Left forelimb (tissue), 1 donor: ENCODE measurements at regions not wholly inside any gene's neighbourhood (a gene's known extent, or its start where the extent isn't known, plus 50 kb on each side); places are given as distances from the start of the nearest gene placed in this dataset.

Source experiments
- DNase-seq: peaks from one replicate; pipeline ENCODE4 v3.0.0-alpha.2; 2018; ENCODE audit warnings: low spot score

- no peak for DNase-seq
These were observed 101.9 kb downstream of the GAS2L3 start for GRCh38 chr12:100675432-100675831.

DNA sequence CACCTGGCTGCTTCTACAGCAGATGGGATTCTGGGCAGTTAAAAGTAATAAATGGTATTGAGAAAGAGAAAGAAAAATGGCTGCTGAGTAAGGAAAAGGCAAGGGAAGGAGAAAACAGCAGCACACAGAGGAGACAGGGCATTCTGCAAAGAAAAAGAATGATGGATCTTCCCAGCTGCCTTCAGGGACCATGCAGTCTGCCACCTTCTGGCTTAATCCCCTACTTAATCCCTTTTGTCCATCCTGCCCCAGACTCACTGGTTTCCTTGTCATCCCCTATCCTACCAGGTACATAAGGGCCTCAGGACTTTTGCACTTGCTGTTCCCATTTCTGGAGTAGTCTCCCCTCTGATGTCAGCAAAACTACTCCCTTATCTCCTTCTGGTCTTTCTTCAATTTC is 107.6 kb downstream of the GAS2L3 start:
- DNase-seq: no peak

DNA sequence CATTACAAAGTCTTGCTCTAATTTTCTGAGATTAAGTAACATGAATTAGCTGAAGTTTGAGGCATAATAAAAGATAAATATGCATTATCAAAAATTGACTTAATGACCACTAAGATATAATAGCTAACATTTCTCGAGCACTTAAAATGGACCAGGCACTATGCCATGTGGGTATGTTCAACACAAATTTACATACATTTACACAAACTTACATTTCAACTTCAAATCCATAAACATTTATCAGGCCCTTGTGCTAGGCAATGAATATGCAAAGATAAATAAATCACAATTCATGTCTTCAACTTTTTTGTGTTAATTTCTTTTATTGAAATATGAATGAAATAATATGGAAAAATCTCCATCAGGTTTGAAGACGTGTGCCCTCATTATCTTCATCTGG is 108.7 kb downstream of the GAS2L3 start:
- DNase-seq: no peak

DNA sequence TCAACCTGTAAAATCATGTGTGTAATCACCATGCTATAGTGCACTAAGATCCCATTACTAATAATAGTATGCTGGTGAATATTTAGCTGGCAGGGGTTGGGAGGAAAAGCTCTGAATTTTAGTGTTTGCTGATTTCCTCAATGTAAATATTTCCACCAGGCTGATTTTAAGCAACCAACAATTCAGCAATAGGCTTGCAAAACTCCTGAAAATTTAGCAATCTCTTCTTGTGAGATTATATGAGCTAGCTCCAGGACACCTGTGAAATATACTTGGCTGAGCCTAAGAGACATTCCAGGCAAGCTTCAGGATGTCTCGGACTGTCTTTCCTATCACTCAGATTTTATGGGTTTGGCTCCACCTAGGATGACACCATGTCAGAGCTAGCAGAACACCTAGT is 106.9 kb upstream of the ANO4 start:
- no peak for DNase-seq

DNA sequence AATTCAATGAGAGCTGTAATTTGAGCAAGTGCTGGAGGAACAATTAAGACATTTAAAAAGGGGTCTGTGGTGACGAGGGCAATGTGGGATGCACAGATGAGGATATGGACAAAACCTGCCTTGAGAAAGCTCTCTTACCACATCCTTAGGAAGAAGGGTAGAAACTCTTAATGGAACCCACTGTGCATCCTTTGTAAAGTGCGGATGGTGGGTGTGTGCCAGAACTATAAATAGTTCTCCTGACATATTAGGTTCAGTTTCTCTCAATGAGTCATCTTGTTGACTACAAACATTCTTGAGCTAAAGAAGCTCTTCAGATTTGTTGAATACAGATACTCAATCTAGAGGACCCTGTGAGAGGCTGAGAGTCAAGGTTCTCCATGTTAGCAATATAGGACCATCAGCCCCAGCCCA is 106.1 kb upstream of the ANO4 start:
- no peak for DNase-seq

DNA sequence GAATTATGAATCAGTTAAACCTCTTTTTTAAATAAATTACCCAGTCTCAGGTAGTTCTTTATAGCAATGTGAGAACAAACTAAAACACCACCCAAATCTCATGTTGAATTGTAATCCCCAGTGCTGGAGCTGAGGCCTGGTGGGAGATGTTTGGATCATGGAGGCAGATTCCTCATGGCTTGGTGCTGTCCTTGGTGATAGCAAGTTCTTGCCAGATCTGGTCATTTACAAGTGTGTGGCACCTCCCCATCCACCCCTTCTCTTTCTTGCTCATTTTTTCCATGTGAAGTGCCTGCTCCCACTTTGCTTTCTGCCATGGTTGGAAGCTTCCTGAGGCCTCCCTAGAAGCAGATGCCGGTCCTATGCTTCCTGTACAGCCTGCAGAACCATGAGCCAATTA is 102.1 kb upstream of the ANO4 start:
- no peak for DNase-seq

DNA sequence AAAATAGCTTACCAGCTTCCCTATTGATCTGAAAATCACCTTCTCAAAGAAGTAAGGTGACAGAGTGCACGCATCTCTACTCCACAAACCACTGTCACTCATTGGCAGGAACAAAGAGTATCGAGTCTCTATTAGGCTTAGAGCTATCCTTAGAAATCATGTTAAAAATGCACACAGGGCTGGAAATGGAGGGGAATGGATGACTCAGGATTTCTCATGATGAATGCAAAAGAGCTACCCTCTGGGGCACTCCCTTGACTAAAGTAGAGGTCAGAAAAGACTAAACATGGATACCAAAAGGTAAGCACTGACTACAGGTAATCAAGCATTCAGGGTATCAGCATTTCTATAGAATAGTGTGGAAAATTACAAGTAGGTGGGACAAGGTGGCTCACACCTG is 96.1 kb upstream of the ANO4 start:
- DNase-seq: no peak

DNA sequence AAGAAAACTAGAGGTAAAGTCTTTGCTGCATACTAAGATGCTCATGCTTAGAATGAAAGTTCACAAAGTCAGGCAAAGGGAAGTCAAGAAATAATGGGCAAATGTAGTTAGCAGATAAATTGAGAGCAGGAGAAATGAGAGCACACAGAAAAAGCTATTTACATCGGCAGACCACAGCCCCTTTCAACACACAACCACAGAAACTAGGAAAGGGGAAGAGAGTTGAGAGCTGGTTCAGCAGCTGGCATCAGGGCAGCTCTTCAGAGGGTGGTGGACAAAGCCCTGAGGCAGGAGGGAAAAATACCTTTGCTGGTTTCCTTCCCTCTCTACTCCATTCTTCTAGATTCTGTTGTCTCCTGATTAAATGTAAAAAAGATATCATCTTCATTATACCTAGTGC is 95.4 kb upstream of the ANO4 start:
- DNase-seq: no peak

- DNase-seq: no peak
These were observed 91.2 kb upstream of the ANO4 start for GRCh38 chr12:100703337-100703736.

GRCh38 chr12:100703868-100704267 is 90.7 kb upstream of the ANO4 start:
- DNase-seq: no peak

GRCh38 chr12:100706033-100706432 is 88.5 kb upstream of the ANO4 start:
- DNase-seq: no peak

GRCh38 chr12:100708591-100708990 is 86.0 kb upstream of the ANO4 start:
- DNase-seq: no peak

DNA sequence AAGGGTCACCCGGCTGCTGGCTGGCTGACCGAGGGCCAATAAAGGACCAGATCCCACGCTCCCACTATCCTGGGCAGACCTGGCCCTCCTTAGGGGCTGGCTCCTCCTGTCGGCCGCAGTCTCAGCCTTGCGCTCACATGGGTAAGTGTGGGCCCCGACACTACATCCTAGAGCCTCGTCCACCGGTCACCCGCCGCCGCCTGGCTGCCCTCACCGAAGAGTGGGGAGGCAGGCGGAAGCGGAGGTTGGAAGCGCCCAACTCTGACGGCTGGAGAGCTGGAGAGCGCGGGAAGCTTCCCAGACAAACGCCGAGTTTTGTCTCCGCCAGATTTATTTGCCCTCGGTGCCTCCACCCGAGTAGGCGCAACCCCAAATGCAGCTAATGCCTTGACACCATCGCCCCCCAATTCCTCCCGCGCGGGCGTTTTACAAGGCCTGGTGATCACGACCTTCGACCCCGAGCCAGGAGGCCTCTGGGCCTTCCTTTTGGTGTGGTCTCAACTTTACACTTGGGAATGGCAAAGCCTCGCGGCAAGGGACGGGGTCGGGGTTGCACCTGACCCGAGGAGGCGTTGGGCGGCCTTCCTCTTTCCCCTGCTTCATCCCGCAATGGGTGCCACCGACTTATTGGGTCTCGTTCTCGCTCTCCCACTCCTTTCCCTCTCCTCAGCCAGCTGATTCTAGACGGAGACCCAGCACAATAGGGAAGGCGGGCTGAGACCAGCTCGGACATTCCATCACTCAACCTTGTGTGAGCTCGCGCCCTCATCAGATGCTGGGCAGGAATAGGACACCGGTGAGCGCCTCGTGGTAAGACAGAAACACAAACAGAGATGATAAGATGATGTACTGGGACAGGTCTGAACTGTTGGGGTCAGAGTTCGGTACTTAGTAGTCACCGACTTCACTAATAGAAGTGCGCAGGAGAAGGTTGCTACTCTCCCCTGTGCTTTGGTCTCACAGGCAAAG is 78.3 kb upstream of the ANO4 start:
- peak; percentile 63 for DNase-seq

GRCh38 chr12:100716945-100717732 is 77.4 kb upstream of the ANO4 start:
- DNase-seq: peak; percentile 64

- DNase-seq: no peak
These were observed 76.9 kb upstream of the ANO4 start for GRCh38 chr12:100717733-100718067.

GRCh38 chr12:100718187-100718586 is 76.4 kb upstream of the ANO4 start:
- DNase-seq: no peak

GRCh38 chr12:100720016-100720654 is 74.4 kb upstream of the ANO4 start:
- DNase-seq: no peak

DNA sequence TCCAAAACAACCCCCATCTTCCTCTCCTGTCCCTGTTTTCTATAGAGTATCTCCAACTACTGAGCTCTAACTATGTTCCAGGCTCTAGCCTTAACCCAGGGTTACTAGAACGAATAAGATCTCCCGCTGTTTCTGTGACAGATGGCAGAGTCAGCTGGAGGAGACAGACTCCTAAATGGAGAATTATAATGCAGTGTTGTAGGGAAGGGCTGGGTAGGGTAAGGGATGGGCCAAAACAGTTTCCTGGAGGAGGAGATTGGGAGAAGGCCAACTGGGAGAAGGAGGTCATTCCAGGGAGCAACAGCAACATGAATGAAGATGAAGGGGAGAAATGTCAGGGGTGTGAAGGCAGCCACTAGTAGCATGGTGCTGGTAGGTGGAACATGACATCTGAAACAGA is 73.4 kb upstream of the ANO4 start:
- DNase-seq: no peak

- DNase-seq: no peak
These were observed 70.5 kb upstream of the ANO4 start for GRCh38 chr12:100724071-100724470.

GRCh38 chr12:100733817-100734593 is 60.6 kb upstream of the ANO4 start:
- no peak for DNase-seq

GRCh38 chr12:100737168-100737567 is 57.4 kb upstream of the ANO4 start:
- no peak for DNase-seq

DNA sequence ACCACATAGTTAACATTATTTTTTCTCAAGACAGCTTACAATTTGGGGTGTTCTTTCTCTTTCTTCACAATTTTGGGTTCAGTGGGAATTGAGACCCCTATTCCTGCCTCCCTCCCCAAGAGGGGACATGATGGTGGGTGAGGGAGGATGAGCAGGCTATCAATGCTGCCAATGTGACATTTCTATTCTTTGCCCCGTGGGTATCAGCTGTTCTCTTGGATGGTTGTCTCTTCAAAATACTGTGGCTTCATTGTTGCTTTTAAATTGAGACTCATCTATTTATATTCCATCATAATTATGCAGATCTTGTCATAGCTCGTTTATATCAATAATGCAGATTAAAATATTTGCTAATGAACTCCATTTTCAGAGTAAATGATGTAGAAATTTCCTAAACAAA is 56.5 kb upstream of the ANO4 start:
- DNase-seq: no peak
